GM23338 (cell line): ENCODE measurements at regions not wholly inside any gene's neighbourhood (a gene's known extent, or its start where the extent isn't known, plus 50 kb on each side); places are given as distances from the start of the nearest gene placed in this dataset.

Experiments used
- ATAC-seq: fragments of 200-7000 bp; cut with Tn5 transposase; 3 replicates; pipeline ENCODE4 v1.9.1; 2020
- DNase-seq: peaks from one replicate; pipeline ENCODE4 v3.0.0-alpha.2; 2015; ENCODE audit warnings: low spot score
- H2AFZ ChIP-seq: fragments of 200-600 bp; sonication (generic); 2 replicates; pipeline ENCODE4 v1.8.0; 2016; ENCODE audit warnings: antibody characterized with exemption, mild to moderate bottlenecking, moderate library complexity
- H3F3A ChIP-seq: fragments of 200-600 bp; sonication (generic); replicated peaks from 2 replicates; pipeline ENCODE4 v1.8.0; 2017; ENCODE audit warnings: antibody characterized with exemption, mixed run types, low read depth
- H3K27ac ChIP-seq: fragments of 200-600 bp; sonication (generic); 2 replicates; pipeline ENCODE4 v1.6.1; 2016; ENCODE audit warnings: low read depth
- H3K27me3 ChIP-seq: fragments of 200-600 bp; sonication (generic); 2 replicates; pipeline ENCODE4 v1.8.0; 2016; ENCODE audit warnings: mild to moderate bottlenecking, mixed run types, moderate library complexity; ENCODE audit not compliant: insufficient read depth
- H3K36me3 ChIP-seq: fragments of 200-600 bp; sonication (generic); 2 replicates; pipeline ENCODE4 v1.8.0; 2016; ENCODE audit warnings: mild to moderate bottlenecking; ENCODE audit not compliant: insufficient read depth
- H3K4me1 ChIP-seq: fragments of 200-600 bp; sonication (generic); 2 replicates; pipeline ENCODE4 v1.8.0; 2016; ENCODE audit warnings: mild to moderate bottlenecking, moderate library complexity; ENCODE audit not compliant: insufficient read depth
- H3K4me2 ChIP-seq: fragments of 200-600 bp; sonication (generic); 2 replicates; pipeline ENCODE4 v1.7.1; 2017; ENCODE audit warnings: mixed run types
- H3K4me3 ChIP-seq: fragments of 200-600 bp; sonication (generic); 2 replicates; pipeline ENCODE4 v1.6.1; 2016; ENCODE audit warnings: mixed run types
- H3K79me2 ChIP-seq: fragments of 200-600 bp; sonication (generic); replicated peaks from 2 replicates; pipeline ENCODE4 v1.8.0; 2017; ENCODE audit warnings: mild to moderate bottlenecking; ENCODE audit not compliant: insufficient read depth
- H3K9me2 ChIP-seq: fragments of 200-600 bp; sonication (generic); 2 replicates; pipeline ENCODE4 v1.8.0; 2017; ENCODE audit not compliant: insufficient read depth
- H4K20me1 ChIP-seq: fragments of 200-600 bp; sonication (generic); replicated peaks from 2 replicates; pipeline ENCODE4 v1.8.0; 2017; ENCODE audit warnings: mild to moderate bottlenecking; ENCODE audit not compliant: insufficient read depth
- H3K27ac Mint-ChIP-seq: 2 replicates; pipeline ENCODE4 v1.8.0; 2020; ENCODE audit warnings: inconsistent platforms, mild to moderate bottlenecking, moderate library complexity, mixed read lengths
- H3K27me3 Mint-ChIP-seq: 3 replicates; pipeline ENCODE4 v1.8.0; 2022; ENCODE audit warnings: low read depth, mild to moderate bottlenecking, moderate library complexity, mixed read lengths, inconsistent platforms; ENCODE audit not compliant: insufficient read depth, poor library complexity
- H3K36me3 Mint-ChIP-seq: 3 replicates; pipeline ENCODE4 v1.8.0; 2021; ENCODE audit warnings: low read depth, mild to moderate bottlenecking, inconsistent platforms, moderate library complexity, mixed read lengths
- H3K4me1 Mint-ChIP-seq: 3 replicates; pipeline ENCODE4 v1.8.0; 2020; ENCODE audit warnings: mild to moderate bottlenecking, inconsistent platforms, mixed read lengths
- H3K4me3 Mint-ChIP-seq: 3 replicates; pipeline ENCODE4 v1.8.0; 2021; ENCODE audit warnings: moderate library complexity, mild to moderate bottlenecking, inconsistent platforms, mixed read lengths
- H3K9me3 Mint-ChIP-seq: 3 replicates; pipeline ENCODE4 v1.8.0; 2020; ENCODE audit warnings: moderate library complexity, mild to moderate bottlenecking, inconsistent platforms, mixed read lengths
- CREB1 ChIP-seq: fragments of 250-450 bp; sonication (Bioruptor Pico); IDR thresholded peaks from 2 replicates; pipeline ENCODE4 v1.5.0; 2020; ENCODE audit warnings: low read depth, mild to moderate bottlenecking, moderate library complexity
- CTCF ChIP-seq, 2 experiments: fragments of 200-600 bp in 1 of 2; sonication (generic) in 1 of 2; conservative IDR thresholded peaks; 2 replicates each; pipeline versions ENCODE4 v1.5.1 to v1.6.1; 2016 to 2017; ENCODE audit warnings: antibody characterized with exemption in 2 of 2, low read depth in 2 of 2, mild to moderate bottlenecking in 2 of 2, moderate library complexity in 1 of 2
- ETS1 ChIP-seq: IDR thresholded peaks from 2 replicates; pipeline ENCODE4 v1.6.1; 2016; ENCODE audit warnings: antibody characterized with exemption
- JUNB ChIP-seq: IDR thresholded peaks from one replicate; pipeline ENCODE4 v1.6.1; 2016; ENCODE audit warnings: antibody characterized with exemption; ENCODE audit not compliant: unreplicated experiment
- NANOG ChIP-seq: IDR thresholded peaks from 2 replicates; pipeline ENCODE4 v1.6.1; 2016; ENCODE audit warnings: antibody characterized with exemption, borderline replicate concordance
- POLR2AphosphoS5 ChIP-seq: IDR thresholded peaks from 2 replicates; pipeline ENCODE4 v1.6.1; 2016; ENCODE audit warnings: antibody characterized with exemption, low read depth
- REST ChIP-seq: IDR thresholded peaks from one replicate; pipeline ENCODE4 v1.6.1; 2018; ENCODE audit warnings: antibody characterized with exemption; ENCODE audit not compliant: unreplicated experiment
- STAT1 ChIP-seq: IDR thresholded peaks from one replicate; pipeline ENCODE4 v1.6.1; 2016; ENCODE audit warnings: antibody characterized with exemption; ENCODE audit not compliant: unreplicated experiment
- ZNF331 ChIP-seq: fragments of 250-450 bp; sonication (Bioruptor Pico); IDR thresholded peaks from 2 replicates; pipeline ENCODE4 v1.5.0; 2020; ENCODE audit warnings: low read depth, mild to moderate bottlenecking, moderate library complexity
- ZNF462 ChIP-seq: fragments of 250-450 bp; sonication (Bioruptor Pico); IDR thresholded peaks from 2 replicates; pipeline ENCODE4 v1.5.0; 2020; ENCODE audit warnings: mild to moderate bottlenecking, moderate library complexity

- TF ChIP-seq POLR2AphosphoS5 (no peak), ZNF331 (CRISPR knock-in tag) (no peak), ETS1 (no peak), CTCF (conservative IDR thresholded peaks at IDR 0.05; ENCODE audit: low read depth in 2 of 2) (no peak), STAT1 (no peak), JUNB (no peak)
These were observed 104.9 kb upstream of the MBL2 start (continued) for GRCh38 chr10:52877451-52877850.

GRCh38 chr10:52875336-52875735 is 102.8 kb upstream of the MBL2 start:
- Histone ChIP-seq H3K79me2 (no peaks in the 10 kb centered on the region), H4K20me1 (no peaks in the 10 kb centered on the region), H3F3A (no peaks in the 10 kb centered on the region), H3K4me3 (no peak overlapping the region), H3K36me3 (no peaks in the 10 kb centered on the region), H3K4me2 (no peak overlapping the region), H3K9me2 (peaks cover 5% of the 10 kb centered on the region; the same call in 1 of the 2 replicates), H2AFZ (no peak overlapping the region), H3K4me1 (no peaks in the 10 kb centered on the region; the same call in 1 of the 2 replicates), H3K27ac (no peak overlapping the region), H3K27me3 (no peaks in the 10 kb centered on the region)
- peaks cover 1% of the 10 kb centered on the region for H3K9me3 Mint-ChIP-seq
- no peaks in the 10 kb centered on the region; the same call in 1 of the 3 replicates for H3K4me1 Mint-ChIP-seq
- TF ChIP-seq NANOG (no peak), ETS1 (no peak), CREB1 (CRISPR knock-in tag) (no peak), REST (no peak), ZNF331 (CRISPR knock-in tag) (no peak), ZNF462 (CRISPR knock-in tag) (no peak)
- no peak for ATAC-seq
- no peaks in the 10 kb centered on the region for H3K27me3 Mint-ChIP-seq
- no peak for DNase-seq
- H3K27ac Mint-ChIP-seq = no peak overlapping the region
- H3K36me3 Mint-ChIP-seq = peaks cover 5% of the 10 kb centered on the region
- H3K4me3 Mint-ChIP-seq = no peak overlapping the region
